ENCODE measurements at regions not wholly inside any gene's neighbourhood (a gene's known extent, or its start where the extent isn't known, plus 50 kb on each side); places are given as distances from the start of the nearest gene placed in this dataset.
A peak's percentile ranks its signal among the peaks of the same experiment; 100 is the strongest.

- no CpG with 5 or more reads among the region's 2 CpGs for WGBS (ENCODE audit: insufficient coverage, low coverage, low lambda C conversion rate, missing lambda C conversion rate)
- peak in 1 of 4 donors; percentile 16 for ATAC-seq
- intact Hi-C loops (cut with DNase I): no loop called here
Measured at GRCh38 chr9:95678759-95679158, 162.0 kb upstream of the PTCH1 start.

GRCh38 chr9:95670122-95670521, 153.4 kb upstream of the PTCH1 start:
- no peaks in the 10 kb centered on the region for H3K4me1 ChIP-seq
- no peak overlapping the region for H3K4me3 ChIP-seq
- no peaks in the 10 kb centered on the region for H3K27me3 ChIP-seq
- TF ChIP-seq POLR2A (IDR thresholded peaks at IDR 0.05): no peak
- TF ChIP-seq CTCF (IDR thresholded peaks at IDR 0.05): no peak
- H3K9me3 ChIP-seq: no peaks in the 10 kb centered on the region
- no peak for ATAC-seq
- DNase-seq: no peak
- no peak overlapping the region for H3K27ac ChIP-seq
- no peaks in the 10 kb centered on the region for H3K36me3 ChIP-seq
- WGBS (ENCODE audit: insufficient coverage, low coverage, low lambda C conversion rate, missing lambda C conversion rate): 91% methylated on average over 14 of the region's 15 CpGs
- intact Hi-C loops (cut with DNase I): no loop called here

More at GRCh38 chr9:95678759-95679158, 162.0 kb upstream of the PTCH1 start:
- Histone ChIP-seq H3K27me3 (no peaks in the 10 kb centered on the region), H3K4me3 (no peak overlapping the region), H3K4me1 (no peaks in the 10 kb centered on the region), H3K36me3 (no peaks in the 10 kb centered on the region), H3K27ac (no peak overlapping the region), H3K9me3 (no peaks in the 10 kb centered on the region)
- TF ChIP-seq POLR2A (IDR thresholded peaks at IDR 0.05) (no peak), CTCF (IDR thresholded peaks at IDR 0.05) (no peak)
- DNase-seq: no peak

GRCh38 chr9:95669253-95669652, 152.5 kb upstream of the PTCH1 start:
- ATAC-seq: no peak
- Histone ChIP-seq H3K4me1 (no peaks in the 10 kb centered on the region), H3K27ac (no peak overlapping the region), H3K4me3 (no peak overlapping the region), H3K9me3 (no peaks in the 10 kb centered on the region), H3K27me3 (no peaks in the 10 kb centered on the region), H3K36me3 (no peaks in the 10 kb centered on the region)
- no peak for DNase-seq
- intact Hi-C loops (cut with DNase I): no loop called here
- WGBS (ENCODE audit: insufficient coverage, low coverage, low lambda C conversion rate, missing lambda C conversion rate): 53% methylated on average over 7 of the region's 7 CpGs
- TF ChIP-seq POLR2A (IDR thresholded peaks at IDR 0.05) (no peak), CTCF (IDR thresholded peaks at IDR 0.05) (no peak)

GRCh38 chr9:95667789-95668188, 151.0 kb upstream of the PTCH1 start:
- intact Hi-C loops (cut with DNase I): no loop called here
- Histone ChIP-seq H3K9me3 (no peaks in the 10 kb centered on the region), H3K4me1 (no peaks in the 10 kb centered on the region), H3K4me3 (no peak overlapping the region), H3K36me3 (no peaks in the 10 kb centered on the region), H3K27ac (no peak overlapping the region), H3K27me3 (no peaks in the 10 kb centered on the region)
- TF ChIP-seq POLR2A (IDR thresholded peaks at IDR 0.05): no peak
- TF ChIP-seq CTCF (IDR thresholded peaks at IDR 0.05): no peak
- no peak for ATAC-seq
- 43% methylated on average over 2 of the region's 2 CpGs for WGBS (ENCODE audit: insufficient coverage, low coverage, low lambda C conversion rate, missing lambda C conversion rate)
- DNase-seq: no peak

- Histone ChIP-seq H3K27me3 (no peaks in the 10 kb centered on the region), H3K4me1 (no peaks in the 10 kb centered on the region), H3K36me3 (no peaks in the 10 kb centered on the region), H3K27ac (no peak overlapping the region), H3K9me3 (no peaks in the 10 kb centered on the region), H3K4me3 (no peak overlapping the region)
- intact Hi-C loops (cut with DNase I): no loop called here
- TF ChIP-seq POLR2A (IDR thresholded peaks at IDR 0.05) (no peak), CTCF (IDR thresholded peaks at IDR 0.05) (no peak)
- ATAC-seq (no peak), DNase-seq (no peak)
- WGBS (ENCODE audit: insufficient coverage, low coverage, low lambda C conversion rate, missing lambda C conversion rate): 20% methylated on average over 4 of the region's 4 CpGs
Measured at GRCh38 chr9:95666785-95667155, 150.0 kb upstream of the PTCH1 start.

Measured in right lobe of liver (tissue), 6 donors.